ENCODE measurements at regions not wholly inside any gene's neighbourhood (a gene's known extent, or its start where the extent isn't known, plus 50 kb on each side); places are given as distances from the start of the nearest gene placed in this dataset.

DNA sequence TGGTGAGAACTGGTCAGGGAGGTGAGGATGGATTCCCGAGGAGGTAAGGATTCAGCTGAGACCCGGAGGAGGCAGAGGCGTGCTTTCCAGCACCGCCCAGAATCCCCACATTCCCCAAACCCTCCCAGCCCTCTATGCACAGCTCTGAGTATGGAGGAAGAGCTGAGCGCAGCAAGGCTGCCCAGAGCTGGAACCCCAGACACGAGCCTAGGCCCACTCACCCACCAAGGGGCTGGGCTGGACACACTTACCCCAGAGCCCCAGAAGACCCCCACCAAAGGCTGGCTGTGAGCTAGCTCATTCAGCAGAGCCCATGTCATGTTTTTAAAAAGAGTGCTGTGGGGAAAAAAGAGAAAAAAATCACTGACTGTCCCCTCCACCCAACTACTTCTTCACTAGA lies 271.5 kb downstream of the XXYLT1 start:
- ChIA-PET POLR2A (no interaction called here), CTCF (interaction anchor here (1.3 kb wide), 1 partner anchor 107 kb away, joined by 5 read pairs; no protein-coding TSS in a partner anchor)
- Histone ChIP-seq H3K4me3 (ENCODE audit: low read depth, low read length) (no peak overlapping the region), H3K27ac (ENCODE audit: extremely low read depth, low read depth, low read length) (no peak overlapping the region), H3K4me1 (ENCODE audit: control insufficient read depth, insufficient read depth, low read length) (peaks cover 6% of the 10 kb centered on the region), H3K9me3 (ENCODE audit: control insufficient read depth, insufficient read depth, low read depth, low read length) (no peaks in the 10 kb centered on the region), H3K36me3 (ENCODE audit: control insufficient read depth in 2 of 2, insufficient read depth in 1 of 2, low read length in 2 of 2) (no peaks in the 10 kb centered on the region)
- TF ChIP-seq ZNF24 (tag by site-specific recombination; IDR thresholded peaks at IDR 0.05) (no peak), KLF16 (tag by site-specific recombination; IDR thresholded peaks at IDR 0.05) (no peak), ZNF555 (tag by site-specific recombination; conservative IDR thresholded peaks at IDR 0.05) (no peak), ZBTB20 (tag by site-specific recombination; IDR thresholded peaks at IDR 0.05) (no peak)

DNA sequence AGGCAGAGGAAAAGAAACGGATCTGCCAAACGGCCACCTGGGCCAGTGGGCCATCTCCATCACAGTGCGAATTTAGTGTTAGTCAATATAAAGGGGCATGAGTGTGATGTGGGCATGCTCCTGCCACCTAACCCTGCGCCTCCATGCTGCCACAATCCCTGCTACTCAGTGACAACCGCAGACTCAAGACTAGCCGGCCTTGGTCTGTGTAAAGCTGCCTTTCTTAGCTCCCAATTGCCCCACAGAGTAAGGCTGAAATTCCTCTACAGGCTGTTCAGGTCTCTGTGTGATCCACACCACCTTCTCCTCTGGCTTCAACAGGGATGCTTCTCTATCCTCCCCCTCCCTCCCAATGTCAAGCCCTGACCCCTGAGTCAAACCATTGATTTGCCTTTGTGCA lies 269.7 kb downstream of the XXYLT1 start:
- Histone ChIP-seq H3K4me1 (ENCODE audit: control insufficient read depth, insufficient read depth, low read length) (peaks cover 6% of the 10 kb centered on the region), H3K27ac (ENCODE audit: extremely low read depth, low read depth, low read length) (no peak overlapping the region), H3K4me3 (ENCODE audit: low read depth, low read length) (no peak overlapping the region), H3K9me3 (ENCODE audit: control insufficient read depth, insufficient read depth, low read depth, low read length) (no peaks in the 10 kb centered on the region), H3K36me3 (ENCODE audit: control insufficient read depth in 2 of 2, insufficient read depth in 1 of 2, low read length in 2 of 2) (no peaks in the 10 kb centered on the region)
- ChIA-PET CTCF (interaction anchor here (0.6 to 3.4 kb wide), 6 partner anchors 11 to 324 kb away, joined by 3 to 16 read pairs (median 3); no protein-coding TSS in a partner anchor), POLR2A (interaction anchor here (1.1 to 1.5 kb wide), 2 partner anchors 103 to 319 kb away, joined by 3 to 5 read pairs; no protein-coding TSS in a partner anchor)
- TF ChIP-seq ZNF785 (tag by site-specific recombination; IDR thresholded peaks at IDR 0.05) = no peak
- TF ChIP-seq, protein P1, sequence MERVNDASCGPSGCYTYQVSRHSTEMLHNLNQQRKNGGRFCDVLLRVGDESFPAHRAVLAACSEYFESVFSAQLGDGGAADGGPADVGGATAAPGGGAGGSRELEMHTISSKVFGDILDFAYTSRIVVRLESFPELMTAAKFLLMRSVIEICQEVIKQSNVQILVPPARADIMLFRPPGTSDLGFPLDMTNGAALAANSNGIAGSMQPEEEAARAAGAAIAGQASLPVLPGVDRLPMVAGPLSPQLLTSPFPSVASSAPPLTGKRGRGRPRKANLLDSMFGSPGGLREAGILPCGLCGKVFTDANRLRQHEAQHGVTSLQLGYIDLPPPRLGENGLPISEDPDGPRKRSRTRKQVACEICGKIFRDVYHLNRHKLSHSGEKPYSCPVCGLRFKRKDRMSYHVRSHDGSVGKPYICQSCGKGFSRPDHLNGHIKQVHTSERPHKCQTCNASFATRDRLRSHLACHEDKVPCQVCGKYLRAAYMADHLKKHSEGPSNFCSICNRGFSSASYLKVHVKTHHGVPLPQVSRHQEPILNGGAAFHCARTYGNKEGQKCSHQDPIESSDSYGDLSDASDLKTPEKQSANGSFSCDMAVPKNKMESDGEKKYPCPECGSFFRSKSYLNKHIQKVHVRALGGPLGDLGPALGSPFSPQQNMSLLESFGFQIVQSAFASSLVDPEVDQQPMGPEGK (tag by site-specific recombination; IDR thresholded peaks at IDR 0.05) = no peak
- TF ChIP-seq ZNF37A (tag by site-specific recombination; IDR thresholded peaks at IDR 0.05) = no peak
- TF ChIP-seq ZNF692 (tag by site-specific recombination; IDR thresholded peaks at IDR 0.05) = no peak
- no peak for TF ChIP-seq GFI1B (tag by site-specific recombination; IDR thresholded peaks at IDR 0.05)

GRCh38 chr3:195001961-195002861 lies 268.7 kb downstream of the XXYLT1 start:
- no peaks in the 10 kb centered on the region for H3K36me3 ChIP-seq (ENCODE audit: control insufficient read depth in 2 of 2, insufficient read depth in 1 of 2, low read length in 2 of 2)
- ChIA-PET CTCF (interaction anchor here (0.6 to 3.4 kb wide), 11 partner anchors 10 to 323 kb away, joined by 3 to 16 read pairs (median 4); no protein-coding TSS in a partner anchor), POLR2A (interaction anchor here (1.1 to 1.5 kb wide), 2 partner anchors 102 to 319 kb away, joined by 3 to 5 read pairs; no protein-coding TSS in a partner anchor)
- H3K4me1 ChIP-seq (ENCODE audit: control insufficient read depth, insufficient read depth, low read length) = peaks cover 6% of the 10 kb centered on the region
- H3K9me3 ChIP-seq (ENCODE audit: control insufficient read depth, insufficient read depth, low read depth, low read length) = no peaks in the 10 kb centered on the region
- no peak overlapping the region for H3K4me3 ChIP-seq (ENCODE audit: low read depth, low read length)
- peak overlapping the region; percentile 4 for H3K27ac ChIP-seq (ENCODE audit: extremely low read depth, low read depth, low read length)
- TF ChIP-seq, protein P2, sequence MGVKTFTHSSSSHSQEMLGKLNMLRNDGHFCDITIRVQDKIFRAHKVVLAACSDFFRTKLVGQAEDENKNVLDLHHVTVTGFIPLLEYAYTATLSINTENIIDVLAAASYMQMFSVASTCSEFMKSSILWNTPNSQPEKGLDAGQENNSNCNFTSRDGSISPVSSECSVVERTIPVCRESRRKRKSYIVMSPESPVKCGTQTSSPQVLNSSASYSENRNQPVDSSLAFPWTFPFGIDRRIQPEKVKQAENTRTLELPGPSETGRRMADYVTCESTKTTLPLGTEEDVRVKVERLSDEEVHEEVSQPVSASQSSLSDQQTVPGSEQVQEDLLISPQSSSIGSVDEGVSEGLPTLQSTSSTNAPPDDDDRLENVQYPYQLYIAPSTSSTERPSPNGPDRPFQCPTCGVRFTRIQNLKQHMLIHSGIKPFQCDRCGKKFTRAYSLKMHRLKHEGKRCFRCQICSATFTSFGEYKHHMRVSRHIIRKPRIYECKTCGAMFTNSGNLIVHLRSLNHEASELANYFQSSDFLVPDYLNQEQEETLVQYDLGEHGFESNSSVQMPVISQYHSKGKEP (tag by site-specific recombination; IDR thresholded peaks at IDR 0.05) = peak; percentile 97
- TF ChIP-seq ZSCAN30 (tag by site-specific recombination; IDR thresholded peaks at IDR 0.05) = peak; percentile 66
- TF ChIP-seq ZFP41 (tag by site-specific recombination; IDR thresholded peaks at IDR 0.05; ENCODE audit: borderline replicate concordance) = no peak
- TF ChIP-seq ZNF184 (tag by site-specific recombination; IDR thresholded peaks at IDR 0.05) = peak; percentile 71; the same call in 1 of the 2 replicates
- TF ChIP-seq ZNF555 (tag by site-specific recombination; conservative IDR thresholded peaks at IDR 0.05) = no peak
- peak; percentile 50; the same call in 1 of the 2 replicates for TF ChIP-seq KLF7 (tag by site-specific recombination; IDR thresholded peaks at IDR 0.05; ENCODE audit: borderline replicate concordance)
- peak; percentile 70; the same call in 1 of the 2 replicates for TF ChIP-seq ZNF324 (tag by site-specific recombination; IDR thresholded peaks at IDR 0.05)
- TF ChIP-seq ZNF843 (tag by site-specific recombination; IDR thresholded peaks at IDR 0.05) = peak; percentile 69; the same call in 1 of the 2 replicates
- TF ChIP-seq KLF16 (tag by site-specific recombination; IDR thresholded peaks at IDR 0.05) = no peak
- TF ChIP-seq ZNF366 (tag by site-specific recombination; conservative IDR thresholded peaks at IDR 0.05) = peak; percentile 91
- TF ChIP-seq ZNF350 (tag by site-specific recombination; IDR thresholded peaks at IDR 0.05) = no peak
- TF ChIP-seq ZNF423 (tag by site-specific recombination; IDR thresholded peaks at IDR 0.05) = no peak
- 0 out of 2 replicates have a peak, but pooled peaks have one; percentile 22 for TF ChIP-seq ZNF596 (tag by site-specific recombination; IDR thresholded peaks at IDR 0.05)
- peak; percentile 51; the same call in 1 of the 2 replicates for TF ChIP-seq FEZF1 (tag by site-specific recombination; IDR thresholded peaks at IDR 0.05)
- peak; percentile 55; the same call in 1 of the 2 replicates for TF ChIP-seq ZNF2 (tag by site-specific recombination; IDR thresholded peaks at IDR 0.05)
- no peak for TF ChIP-seq ZNF132 (tag by site-specific recombination; IDR thresholded peaks at IDR 0.05; ENCODE audit: borderline replicate concordance)
- TF ChIP-seq, protein P3, sequence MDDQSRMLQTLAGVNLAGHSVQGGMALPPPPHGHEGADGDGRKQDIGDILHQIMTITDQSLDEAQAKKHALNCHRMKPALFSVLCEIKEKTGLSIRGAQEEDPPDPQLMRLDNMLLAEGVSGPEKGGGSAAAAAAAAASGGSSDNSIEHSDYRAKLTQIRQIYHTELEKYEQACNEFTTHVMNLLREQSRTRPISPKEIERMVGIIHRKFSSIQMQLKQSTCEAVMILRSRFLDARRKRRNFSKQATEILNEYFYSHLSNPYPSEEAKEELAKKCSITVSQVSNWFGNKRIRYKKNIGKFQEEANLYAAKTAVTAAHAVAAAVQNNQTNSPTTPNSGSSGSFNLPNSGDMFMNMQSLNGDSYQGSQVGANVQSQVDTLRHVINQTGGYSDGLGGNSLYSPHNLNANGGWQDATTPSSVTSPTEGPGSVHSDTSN (CRISPR knock-in tag; IDR thresholded peaks at IDR 0.05) = no peak
